ENCODE measurements at regions not wholly inside any gene's neighbourhood (a gene's known extent, or its start where the extent isn't known, plus 50 kb on each side); places are given as distances from the start of the nearest gene placed in this dataset.

- DNase-seq (ENCODE audit: low read depth, low spot score), result no peak
Observed at GRCh38 chr14:65933400-65934069, 521.0 kb downstream of the FUT8 start.

- DNase-seq (ENCODE audit: low read depth, low spot score), result no peak
Observed at GRCh38 chr14:65934070-65934435, 521.5 kb downstream of the FUT8 start.

DNA sequence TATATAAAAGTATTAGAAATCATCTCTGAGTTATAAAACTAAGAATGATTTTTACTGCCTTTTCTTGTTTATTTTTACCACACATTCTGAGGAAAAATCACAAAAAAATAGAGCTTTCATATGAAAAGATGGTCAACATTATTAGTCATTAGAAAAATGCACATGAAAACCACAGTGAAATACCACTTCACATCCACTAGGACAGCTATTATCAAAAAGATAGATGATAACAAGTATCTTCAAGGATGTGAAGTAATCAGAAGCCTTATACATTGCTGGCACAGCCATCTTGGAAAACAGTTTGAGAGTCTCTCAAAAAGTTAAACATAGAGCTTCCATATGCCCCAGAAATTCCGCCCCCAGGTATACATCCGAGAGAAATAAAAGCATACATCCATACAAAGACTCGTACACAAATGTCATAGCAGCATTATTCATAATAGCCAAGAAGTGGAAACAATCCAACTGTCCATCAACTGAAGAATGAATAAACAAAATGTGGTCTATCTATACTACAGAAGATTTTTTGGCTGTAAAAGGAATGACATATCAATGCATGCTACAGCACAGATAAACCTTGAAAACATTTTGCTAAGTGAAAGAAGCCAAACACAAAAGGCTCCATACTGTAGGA is 523.9 kb downstream of the FUT8 start:
- no peak for DNase-seq (ENCODE audit: low read depth, low spot score)

DNA sequence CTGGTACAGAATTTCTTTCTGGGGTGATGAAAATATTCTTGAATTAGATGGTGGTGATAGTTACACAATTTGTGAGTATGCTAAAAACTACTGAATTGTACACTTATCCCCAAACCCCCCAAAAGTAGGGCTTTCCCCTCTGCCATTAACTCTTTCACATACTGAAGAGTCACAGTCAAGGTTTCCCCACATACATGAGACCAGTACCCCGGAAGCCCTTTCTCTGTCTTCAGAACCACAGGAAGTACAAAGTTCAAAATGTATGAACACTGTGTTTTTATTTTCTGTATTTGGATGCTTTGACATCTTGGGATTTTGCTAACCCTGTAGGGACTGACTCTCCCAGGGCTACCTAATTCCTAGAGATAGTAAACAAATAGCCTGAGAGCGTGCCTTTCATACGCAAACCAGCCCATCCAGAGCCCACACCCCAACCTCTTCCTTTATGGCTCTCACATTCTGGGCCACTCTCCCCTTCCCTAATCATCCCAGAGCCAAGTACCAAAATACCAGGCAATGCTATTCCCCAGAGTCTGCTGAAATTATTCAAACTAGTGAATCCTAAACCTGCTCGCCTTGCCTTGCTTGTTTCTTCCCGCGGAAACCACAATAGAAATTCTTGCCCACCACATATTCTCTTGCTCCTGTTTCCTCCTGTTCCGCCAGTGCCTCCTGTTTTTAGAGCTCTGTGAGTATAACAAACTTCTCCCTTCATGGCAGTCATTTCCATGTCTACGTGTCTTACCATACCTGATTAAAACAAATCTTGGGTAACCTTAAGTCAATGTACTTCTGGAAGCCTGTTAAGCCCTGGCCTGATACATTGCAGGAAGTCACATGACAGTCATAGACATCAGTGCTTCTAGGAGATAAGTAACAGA is 524.8 kb downstream of the FUT8 start:
- no peak for DNase-seq (ENCODE audit: low read depth, low spot score)

- DNase-seq (ENCODE audit: low read depth, low spot score), result no peak
Observed at GRCh38 chr14:65937960-65938316, 525.4 kb downstream of the FUT8 start.

DNA sequence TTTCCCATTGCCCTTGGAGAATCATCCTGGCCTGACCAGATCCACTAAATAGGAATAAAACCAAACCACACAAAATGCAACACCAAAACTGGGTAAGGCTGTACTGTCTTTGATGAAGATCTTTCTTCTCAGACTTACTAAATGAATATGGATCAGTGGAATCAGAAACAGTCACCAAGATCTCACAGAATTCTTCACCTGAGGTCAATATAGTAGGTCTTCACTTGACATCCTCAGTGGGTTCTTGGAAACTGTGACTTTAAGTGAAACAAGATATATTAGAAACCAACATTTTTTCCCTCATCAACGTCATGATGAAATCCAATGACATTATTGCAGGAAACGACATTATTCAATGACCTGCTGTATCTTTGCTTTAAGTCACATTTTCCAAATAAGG is 526.2 kb downstream of the FUT8 start:
- no peak for DNase-seq (ENCODE audit: low read depth, low spot score)

GRCh38 chr14:65939184-65939583 is 526.7 kb downstream of the FUT8 start:
- DNase-seq (ENCODE audit: low read depth, low spot score), result no peak

DNA sequence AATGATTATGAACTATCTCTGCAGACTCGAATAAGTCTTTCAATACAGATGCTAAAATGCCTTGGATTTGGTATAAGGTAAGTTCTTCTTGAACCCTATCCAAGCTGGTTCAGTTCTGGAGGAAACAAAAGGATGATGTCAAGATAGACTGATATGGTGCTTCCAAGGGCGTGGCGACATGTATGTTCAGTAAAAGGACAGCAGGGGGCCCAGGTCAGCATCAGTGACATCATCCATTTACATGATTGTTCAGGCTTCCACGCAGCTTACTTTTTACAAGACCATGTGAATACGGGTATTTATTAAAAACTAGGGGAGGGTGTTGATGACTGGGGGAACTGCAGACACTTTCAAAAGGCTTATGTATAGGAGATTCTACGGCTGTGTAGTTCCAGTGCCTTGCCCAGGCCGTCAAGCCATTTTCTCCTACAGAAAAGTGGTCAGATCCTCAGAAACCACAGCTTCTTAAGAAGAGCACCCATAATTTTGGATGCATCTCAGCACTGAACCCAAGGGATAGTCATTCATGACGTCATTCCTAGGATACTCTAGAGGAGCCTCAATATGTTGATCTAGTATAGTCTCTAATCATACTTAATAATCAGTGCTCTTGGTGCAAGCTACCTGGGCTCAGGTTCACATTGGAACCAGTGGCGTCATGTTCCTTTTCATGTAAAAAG is 527.7 kb downstream of the FUT8 start:
- no peak for DNase-seq (ENCODE audit: low read depth, low spot score)

GRCh38 chr14:65941091-65941490 is 528.6 kb downstream of the FUT8 start:
- no peak for DNase-seq (ENCODE audit: low read depth, low spot score)

- DNase-seq (ENCODE audit: low read depth, low spot score), result no peak
Observed at GRCh38 chr14:65943150-65943549, 530.6 kb downstream of the FUT8 start.

DNA sequence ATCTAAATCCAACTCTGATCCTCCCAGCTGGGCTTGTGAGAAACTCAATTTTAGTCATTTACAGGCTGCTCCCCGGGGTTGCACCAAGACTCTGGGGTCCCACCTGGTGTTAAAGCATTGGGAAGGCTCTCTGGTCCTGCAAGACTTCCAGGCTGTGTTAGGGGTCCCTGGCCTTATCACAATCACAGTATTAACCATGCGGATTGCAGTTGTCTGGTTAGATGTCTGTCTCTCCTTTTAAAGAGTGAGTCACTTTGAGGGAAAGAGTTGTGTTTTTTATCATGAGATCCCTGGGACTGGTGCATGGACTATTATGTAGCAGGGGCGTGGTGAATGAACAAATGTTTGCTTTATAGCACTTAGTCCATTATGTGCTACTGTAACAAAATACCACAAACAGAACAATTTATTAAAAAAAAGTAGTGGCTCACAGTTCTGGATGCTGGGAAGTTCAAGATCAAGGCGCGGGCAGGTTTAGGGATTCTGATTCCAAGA is 531.4 kb downstream of the FUT8 start:
- no peak for DNase-seq (ENCODE audit: low read depth, low spot score)

DNA sequence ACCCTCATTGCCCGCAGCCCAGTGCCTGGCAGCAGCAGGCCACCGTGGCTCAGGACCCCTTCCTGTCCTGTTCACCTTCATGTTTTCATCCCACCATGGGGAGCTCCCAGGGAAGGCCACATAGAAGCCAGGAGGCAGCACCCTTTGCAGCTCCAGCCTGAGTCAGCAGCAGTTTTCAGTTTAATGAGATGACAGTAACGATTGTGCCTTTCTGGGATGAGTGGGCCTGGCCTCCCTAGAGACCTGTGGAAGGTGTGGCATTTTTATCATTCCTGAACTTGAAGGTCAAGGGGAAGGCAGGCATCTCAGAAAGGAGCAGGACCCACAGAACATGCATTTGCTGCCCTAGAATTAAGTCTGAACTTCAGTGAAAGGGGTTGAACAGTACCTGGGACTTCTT is 532.8 kb downstream of the FUT8 start:
- no peak for DNase-seq (ENCODE audit: low read depth, low spot score)

- DNase-seq (ENCODE audit: low read depth, low spot score), result no peak
Observed at GRCh38 chr14:65946494-65946893, 534.0 kb downstream of the FUT8 start.

DNA sequence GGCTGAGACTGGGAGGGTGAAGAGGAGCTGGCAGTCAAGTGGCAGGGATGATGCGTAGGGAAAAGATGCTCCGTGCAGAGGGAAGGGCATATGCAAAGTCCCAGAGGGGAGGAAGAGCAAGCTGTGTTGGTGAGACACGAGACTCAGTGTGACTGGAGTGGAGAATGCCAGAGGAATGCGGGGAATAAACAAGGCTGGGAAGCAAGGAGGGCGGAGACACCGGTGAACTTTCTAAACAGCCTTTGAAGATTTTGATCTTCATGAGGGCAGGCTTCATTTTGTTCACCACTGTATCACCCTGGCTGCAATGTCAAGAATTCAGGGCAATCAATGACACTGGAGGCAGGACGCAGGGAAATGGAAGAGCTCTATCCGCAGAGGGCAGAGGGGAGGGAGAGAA is 535.8 kb downstream of the FUT8 start:
- no peak for DNase-seq (ENCODE audit: low read depth, low spot score)

- no peak for DNase-seq (ENCODE audit: low read depth, low spot score)
Observed at GRCh38 chr14:65949711-65950516, 536.3 kb upstream of the CCDC196 start.

GRCh38 chr14:65954942-65955341 is 531.2 kb upstream of the CCDC196 start:
- no peak for DNase-seq (ENCODE audit: low read depth, low spot score)

DNA sequence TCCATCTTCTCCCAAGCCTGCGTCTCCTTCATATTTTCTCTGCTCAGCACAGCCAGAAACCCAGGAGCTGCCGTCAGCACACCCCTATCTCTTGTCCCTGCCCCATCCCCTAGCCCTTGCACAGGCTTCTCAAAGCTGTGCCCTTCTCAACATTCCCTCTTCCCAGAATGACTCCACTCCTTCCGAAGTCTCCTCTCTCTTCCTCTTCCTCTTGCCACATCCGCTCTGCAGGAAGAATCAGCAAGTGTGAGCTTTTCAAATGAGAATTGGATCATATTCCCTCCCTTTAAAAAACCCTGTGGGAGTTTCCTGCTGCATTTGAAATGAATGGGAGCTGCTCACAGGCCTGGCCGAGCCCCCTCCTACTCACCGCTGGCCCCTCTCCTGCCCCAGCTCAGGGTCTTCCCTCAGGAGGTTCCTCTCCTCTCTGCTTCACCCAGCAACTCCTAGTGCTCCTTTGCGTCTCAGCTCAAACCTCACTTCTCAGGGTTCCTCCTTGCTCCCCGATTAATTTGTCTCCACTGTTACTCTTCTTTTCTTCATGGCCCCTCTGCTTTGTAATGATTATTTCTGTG is 528.5 kb upstream of the CCDC196 start:
- DNase-seq (ENCODE audit: low read depth, low spot score), result no peak

GRCh38 chr14:65958664-65959562 is 527.3 kb upstream of the CCDC196 start:
- DNase-seq (ENCODE audit: low read depth, low spot score), result no peak

- no peak for DNase-seq (ENCODE audit: low read depth, low spot score)
Observed at GRCh38 chr14:65959563-65960024, 526.6 kb upstream of the CCDC196 start.

DNA sequence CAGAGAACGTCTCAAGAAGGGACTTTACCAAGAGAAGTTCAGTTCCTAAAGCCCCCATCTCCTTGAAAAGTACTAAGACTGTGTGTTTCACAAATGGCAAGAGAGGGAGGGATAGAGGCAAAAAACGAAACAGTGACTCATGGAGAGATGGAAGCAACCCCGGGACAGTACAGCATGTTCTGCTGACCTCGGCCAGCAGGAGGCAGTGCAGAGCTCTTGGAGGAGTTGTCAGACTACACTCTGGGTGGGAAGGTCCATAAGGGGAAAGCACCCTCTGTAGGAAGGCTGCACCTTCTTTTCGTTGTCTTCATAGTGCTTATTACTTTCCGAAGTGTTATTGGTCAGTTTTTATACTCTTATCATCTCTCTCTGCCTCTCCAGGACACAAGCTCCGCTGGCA is 525.2 kb upstream of the CCDC196 start:
- no peak for DNase-seq (ENCODE audit: low read depth, low spot score)

Data from brain pericyte (primary cell).